GM23338 (cell line): ENCODE measurements at regions not wholly inside any gene's neighbourhood (a gene's known extent, or its start where the extent isn't known, plus 50 kb on each side); places are given as distances from the start of the nearest gene placed in this dataset.

Experiments
- CTCF ChIP-seq, 2 experiments: fragments of 200-600 bp in 1 of 2; sonication (generic) in 1 of 2; conservative IDR thresholded peaks; 2 replicates each; pipeline versions ENCODE4 v1.5.1 to v1.6.1; 2016 to 2017; ENCODE audit warnings: antibody characterized with exemption in 2 of 2, low read depth in 2 of 2, mild to moderate bottlenecking in 2 of 2, moderate library complexity in 1 of 2
- EZH2 ChIP-seq: fragments of 200-600 bp; sonication (generic); IDR thresholded peaks from one replicate; pipeline ENCODE4 v1.8.0; 2017; ENCODE audit warnings: antibody characterized with exemption, mild to moderate bottlenecking, low read depth; ENCODE audit not compliant: unreplicated experiment
- EZH2phosphoT487 ChIP-seq: fragments of 200-600 bp; sonication (generic); IDR thresholded peaks from one replicate; pipeline ENCODE4 v1.8.1; 2018; ENCODE audit warnings: antibody characterized with exemption; ENCODE audit not compliant: unreplicated experiment

- TF ChIP-seq CTCF (conservative IDR thresholded peaks at IDR 0.05; ENCODE audit: low read depth in 2 of 2): no peak
- no peak for TF ChIP-seq EZH2phosphoT487
- no peak for TF ChIP-seq EZH2
Observed at GRCh38 chr6:154624038-154624599, 109.1 kb upstream of the SCAF8 start.
